Mesendoderm (in vitro differentiated cells): ENCODE measurements at regions not wholly inside any gene's neighbourhood (a gene's known extent, or its start where the extent isn't known, plus 50 kb on each side); places are given as distances from the start of the nearest gene placed in this dataset.

Experiments
- DNase-seq: peaks from one replicate; pipeline ENCODE4 v3.0.0; 2013
- H2AK5ac ChIP-seq: 2 replicates; pipeline ENCODE4 v1.6.1; 2013; ENCODE audit warnings: low read length, inconsistent platforms
- H2BK120ac ChIP-seq: 2 replicates; pipeline ENCODE4 v1.6.1; 2013; ENCODE audit warnings: low read depth, mild to moderate bottlenecking, low read length, moderate library complexity, mixed read lengths
- H2BK15ac ChIP-seq: replicated peaks from 2 replicates; pipeline ENCODE4 v1.6.1; 2013; ENCODE audit warnings: low read depth, mild to moderate bottlenecking, moderate library complexity
- H2BK5ac ChIP-seq: 2 replicates; pipeline ENCODE4 v1.6.1; 2013; ENCODE audit warnings: low read length, inconsistent platforms
- H3K18ac ChIP-seq: 2 replicates; pipeline ENCODE4 v1.6.1; 2013; ENCODE audit warnings: mild to moderate bottlenecking, low read length, mixed read lengths
- H3K23ac ChIP-seq: one replicate; pipeline ENCODE4 v1.6.1; 2013; ENCODE audit warnings: low read length
- H3K27ac ChIP-seq: 2 replicates; pipeline ENCODE4 v1.5.1; 2013; ENCODE audit warnings: low read depth, mild to moderate bottlenecking, inconsistent platforms, low read length, moderate library complexity
- H3K27me3 ChIP-seq: 2 replicates; pipeline ENCODE4 v1.6.1; 2013; ENCODE audit warnings: low read length, control low read depth, mild to moderate bottlenecking, inconsistent platforms; ENCODE audit not compliant: insufficient read depth, poor library complexity
- H3K36me3 ChIP-seq: 2 replicates; pipeline ENCODE4 v1.6.1; 2013; ENCODE audit warnings: low read length, inconsistent platforms; ENCODE audit not compliant: control insufficient read depth, insufficient read depth
- H3K4ac ChIP-seq: one replicate; pipeline ENCODE4 v1.6.1; 2013; ENCODE audit warnings: low read depth, mild to moderate bottlenecking, low read length, moderate library complexity
- H3K4me1 ChIP-seq: 2 replicates; pipeline ENCODE4 v1.6.1; 2013; ENCODE audit warnings: low read depth, low read length, inconsistent platforms; ENCODE audit not compliant: control insufficient read depth
- H3K4me2 ChIP-seq: 2 replicates; pipeline ENCODE4 v1.6.1; 2013; ENCODE audit warnings: low read length
- H3K4me3 ChIP-seq: 2 replicates; pipeline ENCODE4 v1.5.1; 2013; ENCODE audit warnings: mild to moderate bottlenecking, low read length
- H3K56ac ChIP-seq: one replicate; pipeline ENCODE4 v1.6.1; 2013; ENCODE audit warnings: low read length
- H3K79me1 ChIP-seq: 2 replicates; pipeline ENCODE4 v1.6.1; 2013; ENCODE audit warnings: low read length, inconsistent platforms
- H3K79me2 ChIP-seq: 2 replicates; pipeline ENCODE4 v1.6.1; 2013; ENCODE audit warnings: mild to moderate bottlenecking, low read length; ENCODE audit not compliant: control insufficient read depth, insufficient read depth
- H3K9ac ChIP-seq: 2 replicates; pipeline ENCODE4 v1.6.1; 2013; ENCODE audit warnings: low read length, inconsistent platforms
- H4K5ac ChIP-seq: one replicate; pipeline ENCODE4 v1.6.1; 2013; ENCODE audit warnings: low read length
- H4K8ac ChIP-seq: one replicate; pipeline ENCODE4 v1.6.1; 2013; ENCODE audit warnings: low read depth, mild to moderate bottlenecking, control low read depth, low read length, moderate library complexity
- WGBS: extraction: QIAGEN DNeasy Blood & Tissue Kit; methylation state at CpG from one replicate; pipeline ENCODE4 v1.1.7; 2013; ENCODE audit warnings: low lambda C conversion rate, missing lambda C conversion rate; ENCODE audit not compliant: insufficient coverage; ENCODE audit errors: extremely low coverage; 5-methylcytosine and 5-hydroxymethylcytosine counted together

GRCh38 chr5:77841616-77842015 lies 65.5 kb upstream of the TBCA start:
- Histone ChIP-seq H3K4me2 (no peak overlapping the region), H3K27me3 (peaks cover 37% of the 10 kb centered on the region), H3K23ac (no peak overlapping the region), H3K27ac (no peak overlapping the region), H3K79me1 (no peaks in the 10 kb centered on the region), H3K56ac (no peak overlapping the region), H4K8ac (no peak overlapping the region), H3K4me3 (no peak overlapping the region), H3K4me1 (peaks cover 4% of the 10 kb centered on the region), H2BK15ac (no peak overlapping the region), H3K18ac (no peak overlapping the region), H2AK5ac (no peak overlapping the region), H3K4ac (no peak overlapping the region), H3K36me3 (no peaks in the 10 kb centered on the region), H2BK120ac (no peak overlapping the region), H3K9ac (no peak overlapping the region), H4K5ac (no peak overlapping the region), H2BK5ac (no peak overlapping the region), H3K79me2 (no peaks in the 10 kb centered on the region)
- WGBS, result no CpG with 5 or more reads among the region's 2 CpGs
- DNase-seq, result no peak

- no peak overlapping the region for H2BK120ac ChIP-seq
- no peak overlapping the region for H3K4ac ChIP-seq
- peaks cover 4% of the 10 kb centered on the region for H3K4me1 ChIP-seq
- H3K27ac ChIP-seq, result no peak overlapping the region
- H2BK5ac ChIP-seq, result no peak overlapping the region
- no peak overlapping the region for H3K4me3 ChIP-seq
- H3K56ac ChIP-seq, result no peak overlapping the region
- H3K27me3 ChIP-seq, result peaks cover 31% of the 10 kb centered on the region
- H3K18ac ChIP-seq, result no peak overlapping the region
- no peak overlapping the region for H2BK15ac ChIP-seq
- no peak overlapping the region for H2AK5ac ChIP-seq
- H3K23ac ChIP-seq, result no peak overlapping the region
- H4K8ac ChIP-seq, result no peak overlapping the region
- H3K36me3 ChIP-seq, result no peaks in the 10 kb centered on the region
- no CpG with 5 or more reads among the region's 6 CpGs for WGBS
- H3K9ac ChIP-seq, result no peak overlapping the region
- H4K5ac ChIP-seq, result no peak overlapping the region
- no peak overlapping the region for H3K4me2 ChIP-seq
- H3K79me2 ChIP-seq, result no peaks in the 10 kb centered on the region
- no peak for DNase-seq
- H3K79me1 ChIP-seq, result no peaks in the 10 kb centered on the region
Observed at GRCh38 chr5:77840930-77841329, 64.8 kb upstream of the TBCA start.

GRCh38 chr5:77839691-77840090 lies 63.6 kb upstream of the TBCA start:
- H3K23ac ChIP-seq, result no peak overlapping the region
- no peak overlapping the region for H3K4ac ChIP-seq
- DNase-seq, result no peak
- no peak overlapping the region for H2BK120ac ChIP-seq
- no peak overlapping the region for H4K8ac ChIP-seq
- H4K5ac ChIP-seq, result no peak overlapping the region
- no peak overlapping the region for H2BK5ac ChIP-seq
- no peak overlapping the region for H3K4me3 ChIP-seq
- no peak overlapping the region for H2BK15ac ChIP-seq
- no peaks in the 10 kb centered on the region for H3K79me2 ChIP-seq
- H3K4me1 ChIP-seq, result peaks cover 4% of the 10 kb centered on the region
- no peaks in the 10 kb centered on the region for H3K79me1 ChIP-seq
- no peak overlapping the region for H3K56ac ChIP-seq
- WGBS, result no CpG with 5 or more reads among the region's 3 CpGs
- H3K36me3 ChIP-seq, result no peaks in the 10 kb centered on the region
- H3K4me2 ChIP-seq, result no peak overlapping the region
- H3K27me3 ChIP-seq, result peaks cover 19% of the 10 kb centered on the region
- no peak overlapping the region for H2AK5ac ChIP-seq
- H3K9ac ChIP-seq, result no peak overlapping the region
- H3K18ac ChIP-seq, result no peak overlapping the region
- H3K27ac ChIP-seq, result no peak overlapping the region

- Histone ChIP-seq H3K23ac (no peak overlapping the region), H2BK120ac (no peak overlapping the region), H3K79me2 (no peaks in the 10 kb centered on the region), H3K4ac (no peak overlapping the region), H3K18ac (no peak overlapping the region), H3K27me3 (no peaks in the 10 kb centered on the region), H4K5ac (no peak overlapping the region), H2BK5ac (no peak overlapping the region), H3K4me3 (no peak overlapping the region), H3K4me2 (no peak overlapping the region), H2BK15ac (no peak overlapping the region), H3K56ac (no peak overlapping the region), H3K27ac (peak overlapping the region; percentile 43), H2AK5ac (no peak overlapping the region), H3K4me1 (no peaks in the 10 kb centered on the region), H4K8ac (no peak overlapping the region), H3K79me1 (no peaks in the 10 kb centered on the region), H3K9ac (no peak overlapping the region), H3K36me3 (no peaks in the 10 kb centered on the region)
- no peak for DNase-seq
- no CpG with 5 or more reads among the region's 3 CpGs for WGBS
Observed at GRCh38 chr5:77832938-77833337, 56.8 kb upstream of the TBCA start.

- Histone ChIP-seq H4K5ac (no peak overlapping the region), H3K4me1 (no peaks in the 10 kb centered on the region), H3K27ac (no peak overlapping the region), H3K79me2 (no peaks in the 10 kb centered on the region), H2BK120ac (no peak overlapping the region), H3K4me2 (no peak overlapping the region), H3K4ac (no peak overlapping the region), H2BK5ac (no peak overlapping the region), H3K36me3 (no peaks in the 10 kb centered on the region), H3K4me3 (no peak overlapping the region), H3K27me3 (no peaks in the 10 kb centered on the region), H3K79me1 (no peaks in the 10 kb centered on the region), H2AK5ac (no peak overlapping the region), H3K56ac (no peak overlapping the region), H2BK15ac (no peak overlapping the region), H3K18ac (no peak overlapping the region), H3K23ac (no peak overlapping the region), H3K9ac (no peak overlapping the region), H4K8ac (no peak overlapping the region)
- DNase-seq, result peak; percentile 66
- no CpG with 5 or more reads among the region's 5 CpGs for whole genome bisulfite sequencing
Observed at GRCh38 chr5:77832166-77832770, 56.1 kb upstream of the TBCA start.

- Histone ChIP-seq H3K18ac (no peak overlapping the region), H2BK120ac (no peak overlapping the region), H3K56ac (no peak overlapping the region), H3K27me3 (no peaks in the 10 kb centered on the region), H3K4me2 (no peak overlapping the region), H3K4ac (no peak overlapping the region), H2AK5ac (no peak overlapping the region), H3K4me3 (no peak overlapping the region), H4K5ac (no peak overlapping the region), H3K9ac (no peak overlapping the region), H3K23ac (no peak overlapping the region), H3K79me1 (no peaks in the 10 kb centered on the region), H3K79me2 (no peaks in the 10 kb centered on the region), H2BK5ac (no peak overlapping the region), H3K36me3 (no peaks in the 10 kb centered on the region), H3K4me1 (peaks cover 2% of the 10 kb centered on the region), H4K8ac (no peak overlapping the region), H3K27ac (no peak overlapping the region), H2BK15ac (no peak overlapping the region)
- no CpG with 5 or more reads among the region's 3 CpGs for WGBS
- DNase-seq, result no peak
Observed at GRCh38 chr5:77828445-77828844, 52.3 kb upstream of the TBCA start.
